Peyer's patch (tissue), 4 donors: ENCODE measurements at regions not wholly inside any gene's neighbourhood (a gene's known extent, or its start where the extent isn't known, plus 50 kb on each side); places are given as distances from the start of the nearest gene placed in this dataset.

Experiments
- CTCF ChIP-seq, 6 experiments: fragments of 450-650 bp in 4 of 6; fragments of 200-600 bp in 2 of 6; sonication (generic) in 1 of 6; IDR thresholded peaks; one replicate each; pipeline ENCODE4 v1.5.1; 2017 to 2019; ENCODE audit warnings: antibody characterized with exemption in 6 of 6, mild to moderate bottlenecking in 3 of 6, moderate library complexity in 1 of 6
- POLR2A ChIP-seq, 2 donors: fragments of 450-650 bp; IDR thresholded peaks; one replicate each; pipeline ENCODE4 v1.5.1; 2017; ENCODE audit warnings: antibody characterized with exemption in 2 of 2, mild to moderate bottlenecking in 2 of 2, moderate library complexity in 2 of 2

GRCh38 chr4:166458756-166459155, 585.7 kb downstream of the TLL1 start:
- TF ChIP-seq CTCF (IDR thresholded peaks at IDR 0.05) (no peak), POLR2A (IDR thresholded peaks at IDR 0.05) (no peak)
